Loucy (cell line): ENCODE measurements at regions not wholly inside any gene's neighbourhood (a gene's known extent, or its start where the extent isn't known, plus 50 kb on each side); places are given as distances from the start of the nearest gene placed in this dataset.

Source experiments
- H2AFZ ChIP-seq: fragments of 200-600 bp; sonication (generic); 2 replicates; pipeline ENCODE4 v1.6.0; 2016; ENCODE audit warnings: antibody characterized with exemption, mild to moderate bottlenecking, low read length, moderate library complexity
- H3F3A ChIP-seq: fragments of 200-600 bp; 2 replicates; pipeline ENCODE4 v1.6.0; 2016; ENCODE audit warnings: antibody characterized with exemption, low read depth, mild to moderate bottlenecking
- H3K27me3 ChIP-seq: fragments of 200-600 bp; sonication (generic); 2 replicates; pipeline ENCODE4 v1.6.1; 2014; ENCODE audit warnings: low read length, mild to moderate bottlenecking; ENCODE audit not compliant: insufficient read depth, poor library complexity, severe bottlenecking
- H3K36me3 ChIP-seq: fragments of 200-600 bp; sonication (generic); 2 replicates; pipeline ENCODE4 v1.6.1; 2016; ENCODE audit warnings: low read length; ENCODE audit not compliant: insufficient read depth
- H3K4me1 ChIP-seq: fragments of 200-600 bp; sonication (generic); 2 replicates; pipeline ENCODE4 v1.5.1; 2014; ENCODE audit warnings: low read length, mild to moderate bottlenecking; ENCODE audit not compliant: insufficient read depth, poor library complexity, severe bottlenecking
- H3K4me2 ChIP-seq: fragments of 200-600 bp; sonication (generic); 2 replicates; pipeline ENCODE4 v1.6.0; 2014; ENCODE audit warnings: antibody characterized with exemption, low read length, low read depth, mild to moderate bottlenecking; ENCODE audit not compliant: poor library complexity, severe bottlenecking
- H3K4me3 ChIP-seq: fragments of 200-600 bp; sonication (generic); 2 replicates; pipeline ENCODE4 v1.5.1; 2014; ENCODE audit warnings: low read length, mild to moderate bottlenecking, mixed read lengths; ENCODE audit not compliant: poor library complexity, severe bottlenecking
- H3K79me2 ChIP-seq: fragments of 200-600 bp; sonication (generic); 2 replicates; pipeline ENCODE4 v1.6.1; 2014; ENCODE audit warnings: low read length; ENCODE audit not compliant: insufficient read depth
- H3K9ac ChIP-seq: fragments of 200-600 bp; sonication (generic); 2 replicates; pipeline ENCODE4 v1.6.0; 2014; ENCODE audit warnings: mild to moderate bottlenecking, low read depth, low read length, moderate library complexity; ENCODE audit not compliant: poor library complexity, severe bottlenecking
- H3K9me2 ChIP-seq: fragments of 200-600 bp; sonication (generic); replicated peaks from 2 replicates; pipeline ENCODE4 v1.6.1; 2016; ENCODE audit warnings: low read depth, low read length, mixed read lengths
- H3K9me3 ChIP-seq: fragments of 200-600 bp; sonication (generic); 2 replicates; pipeline ENCODE4 v1.6.1; 2014; ENCODE audit warnings: mild to moderate bottlenecking, antibody characterized with exemption, low read length, low read depth; ENCODE audit not compliant: insufficient read depth
- H4K20me1 ChIP-seq: fragments of 200-600 bp; sonication (generic); 2 replicates; pipeline ENCODE4 v1.6.0; 2014; ENCODE audit warnings: antibody characterized with exemption, low read length, mild to moderate bottlenecking; ENCODE audit not compliant: insufficient read depth, poor library complexity, severe bottlenecking
- CTCF ChIP-seq: fragments of 200-600 bp; sonication (generic); conservative IDR thresholded peaks from 2 replicates; pipeline ENCODE4 v1.5.1; 2014; ENCODE audit warnings: mild to moderate bottlenecking, antibody characterized with exemption, low read length
- EZH2phosphoT487 ChIP-seq: fragments of 200-600 bp; IDR thresholded peaks from 2 replicates; pipeline ENCODE4 v1.6.1; 2018; ENCODE audit warnings: antibody characterized with exemption, mild to moderate bottlenecking, moderate library complexity, borderline replicate concordance

DNA sequence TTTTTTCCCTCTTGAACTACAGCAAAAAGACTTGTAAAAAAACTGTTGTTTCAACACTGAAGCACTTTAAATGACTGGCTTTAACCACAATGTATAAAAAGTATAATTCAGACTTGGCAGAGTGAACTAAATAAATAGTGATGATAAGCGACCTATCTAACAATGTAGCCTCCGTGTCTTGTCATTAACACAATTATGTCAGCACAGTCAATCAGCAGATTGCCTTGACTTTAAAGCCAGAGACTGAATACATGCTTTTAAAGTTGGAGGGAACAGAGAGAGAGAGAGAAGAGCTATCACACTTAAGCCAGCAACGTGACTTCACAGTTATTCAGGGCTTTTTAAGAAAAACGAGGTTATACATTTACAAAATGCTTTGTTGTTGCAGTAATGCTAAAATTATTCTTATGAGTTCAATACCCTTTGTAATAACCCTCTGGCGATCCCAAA lies 378.1 kb downstream of the LMO4 start:
- no peaks in the 10 kb centered on the region for H3K9me2 ChIP-seq
- no peak overlapping the region for H2AFZ ChIP-seq
- H3K4me3 ChIP-seq: no peak overlapping the region
- H3F3A ChIP-seq: no peaks in the 10 kb centered on the region
- H4K20me1 ChIP-seq: no peaks in the 10 kb centered on the region
- TF ChIP-seq EZH2phosphoT487 (no peak), CTCF (no peak)
- H3K36me3 ChIP-seq: no peaks in the 10 kb centered on the region
- H3K79me2 ChIP-seq: no peaks in the 10 kb centered on the region
- H3K4me2 ChIP-seq: peak overlapping the region; percentile 28
- peaks cover 21% of the 10 kb centered on the region for H3K4me1 ChIP-seq
- H3K27me3 ChIP-seq: no peaks in the 10 kb centered on the region
- H3K9ac ChIP-seq: no peak overlapping the region
- no peaks in the 10 kb centered on the region for H3K9me3 ChIP-seq

DNA sequence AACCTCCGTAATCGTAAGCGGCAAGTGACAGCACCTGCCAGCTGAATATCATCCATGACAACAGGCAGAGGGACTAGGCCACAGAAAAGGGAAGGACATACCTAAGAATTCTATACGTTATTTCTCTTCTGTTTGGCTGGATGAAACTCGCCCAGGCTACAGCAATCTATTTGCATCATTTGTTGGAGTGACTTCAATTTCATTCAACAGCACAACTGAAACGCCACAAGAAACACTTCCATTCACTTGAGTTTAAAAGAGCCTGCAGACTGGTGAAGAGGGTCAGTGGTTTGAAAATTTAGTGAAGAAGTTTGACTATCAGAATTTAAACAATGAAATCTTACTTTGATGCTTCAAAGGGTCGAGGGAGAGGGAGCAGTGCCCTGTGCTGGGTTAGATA lies 378.7 kb downstream of the LMO4 start:
- Histone ChIP-seq H3F3A (no peaks in the 10 kb centered on the region), H3K4me2 (no peak overlapping the region), H3K9me3 (no peaks in the 10 kb centered on the region), H3K27me3 (no peaks in the 10 kb centered on the region), H2AFZ (no peak overlapping the region), H4K20me1 (no peaks in the 10 kb centered on the region), H3K9me2 (no peaks in the 10 kb centered on the region), H3K9ac (no peak overlapping the region), H3K4me3 (no peak overlapping the region), H3K36me3 (no peaks in the 10 kb centered on the region), H3K79me2 (no peaks in the 10 kb centered on the region), H3K4me1 (peaks cover 21% of the 10 kb centered on the region)
- TF ChIP-seq EZH2phosphoT487 (no peak), CTCF (no peak)

DNA sequence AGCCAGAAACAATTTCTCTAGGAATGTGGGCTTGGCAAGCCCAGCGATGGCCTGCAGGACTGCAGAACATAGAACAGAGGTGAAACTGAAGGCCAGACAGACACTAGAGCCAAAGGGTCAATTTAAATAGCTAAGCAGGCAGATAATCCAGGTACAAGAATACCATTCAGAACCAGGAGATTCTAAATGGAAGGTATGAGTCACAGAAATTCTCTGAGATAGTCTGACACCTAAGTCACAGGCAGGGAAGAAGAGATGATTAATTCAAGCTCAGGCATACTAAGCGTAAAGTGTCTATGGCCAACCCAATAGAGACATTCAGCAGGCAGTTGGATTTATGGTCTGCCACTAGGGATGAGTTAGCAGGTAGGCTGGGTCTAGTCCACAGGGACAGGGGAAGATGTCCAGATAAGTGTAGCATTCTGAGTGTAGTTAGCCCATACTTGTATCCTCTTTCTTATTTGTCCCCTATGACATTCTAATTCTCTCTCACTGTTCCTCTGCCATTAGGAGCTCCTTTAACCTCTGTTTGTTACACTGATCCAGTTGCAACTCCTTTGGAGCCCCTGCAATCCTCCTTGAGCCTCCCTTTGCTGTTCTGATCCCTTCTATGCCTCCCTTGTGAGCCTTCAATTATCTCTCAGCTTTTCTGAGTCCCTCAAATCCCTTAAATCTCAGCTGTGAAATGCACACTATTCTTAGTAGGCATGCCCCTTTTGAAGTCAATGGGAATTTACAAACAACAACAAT lies 383.8 kb downstream of the LMO4 start:
- H3K79me2 ChIP-seq: no peaks in the 10 kb centered on the region
- no peaks in the 10 kb centered on the region for H3K9me3 ChIP-seq
- TF ChIP-seq CTCF: no peak
- TF ChIP-seq EZH2phosphoT487: no peak
- no peaks in the 10 kb centered on the region for H4K20me1 ChIP-seq
- H3K9me2 ChIP-seq: no peaks in the 10 kb centered on the region
- H2AFZ ChIP-seq: no peak overlapping the region
- H3F3A ChIP-seq: no peaks in the 10 kb centered on the region
- H3K36me3 ChIP-seq: no peaks in the 10 kb centered on the region
- peaks cover 11% of the 10 kb centered on the region for H3K4me1 ChIP-seq
- no peak overlapping the region for H3K4me3 ChIP-seq
- H3K4me2 ChIP-seq: no peak overlapping the region
- H3K27me3 ChIP-seq: no peaks in the 10 kb centered on the region
- no peak overlapping the region for H3K9ac ChIP-seq
